GM23248 (cell line): ENCODE measurements at regions not wholly inside any gene's neighbourhood (a gene's known extent, or its start where the extent isn't known, plus 50 kb on each side); places are given as distances from the start of the nearest gene placed in this dataset.

ENCODE experiments used
- DNase-seq: peaks from one replicate; pipeline ENCODE4 v3.0.0-alpha.2; 2015
- H2AFZ ChIP-seq: fragments of 200-600 bp; sonication (generic); 2 replicates; pipeline ENCODE4 v1.6.1; 2016; ENCODE audit warnings: antibody characterized with exemption
- H3F3A ChIP-seq: fragments of 200-600 bp; sonication (generic); 2 replicates; pipeline ENCODE4 v1.6.1; 2016; ENCODE audit warnings: mild to moderate bottlenecking, antibody characterized with exemption, mixed run types; ENCODE audit not compliant: insufficient read depth
- H3K27ac ChIP-seq: fragments of 200-600 bp; sonication (generic); 2 replicates; pipeline ENCODE4 v1.5.1; 2016; ENCODE audit warnings: mild to moderate bottlenecking
- H3K27me3 ChIP-seq: fragments of 200-600 bp; sonication (generic); replicated peaks from 2 replicates; pipeline ENCODE4 v1.6.1; 2016; ENCODE audit warnings: mild to moderate bottlenecking; ENCODE audit not compliant: insufficient read depth
- H3K36me3 ChIP-seq: fragments of 200-600 bp; sonication (generic); 2 replicates; pipeline ENCODE4 v1.6.1; 2016; ENCODE audit warnings: low read depth, mild to moderate bottlenecking
- H3K4me1 ChIP-seq: fragments of 200-600 bp; sonication (generic); 2 replicates; pipeline ENCODE4 v1.6.1; 2016; ENCODE audit warnings: mild to moderate bottlenecking; ENCODE audit not compliant: insufficient read depth
- H3K4me2 ChIP-seq: fragments of 200-600 bp; sonication (generic); one replicate; pipeline ENCODE4 v1.6.1; 2016; ENCODE audit warnings: mild to moderate bottlenecking; ENCODE audit not compliant: unreplicated experiment
- H3K4me3 ChIP-seq: fragments of 200-600 bp; sonication (generic); 2 replicates; pipeline ENCODE4 v1.5.1; 2016; ENCODE audit warnings: mild to moderate bottlenecking
- H3K79me2 ChIP-seq: fragments of 200-600 bp; sonication (generic); 2 replicates; pipeline ENCODE4 v1.6.1; 2016; ENCODE audit warnings: mild to moderate bottlenecking; ENCODE audit not compliant: insufficient read depth
- H3K9ac ChIP-seq: fragments of 200-600 bp; sonication (generic); 2 replicates; pipeline ENCODE4 v1.6.1; 2016; ENCODE audit warnings: mild to moderate bottlenecking
- H3K9me2 ChIP-seq: fragments of 200-600 bp; sonication (generic); 2 replicates; pipeline ENCODE4 v1.6.1; 2016; ENCODE audit warnings: mixed run types, mild to moderate bottlenecking, moderate library complexity; ENCODE audit not compliant: insufficient read depth
- H3K9me3 ChIP-seq: fragments of 200-600 bp; sonication (generic); one replicate; pipeline ENCODE4 v1.6.1; 2017; ENCODE audit warnings: low read depth
- H4K20me1 ChIP-seq: fragments of 200-600 bp; sonication (generic); 2 replicates; pipeline ENCODE4 v1.6.0; 2016; ENCODE audit not compliant: insufficient read depth
- EZH2 ChIP-seq: fragments of 200-600 bp; sonication (generic); IDR thresholded peaks from 2 replicates; pipeline ENCODE4 v1.6.1; 2018; ENCODE audit warnings: antibody characterized with exemption, mild to moderate bottlenecking; ENCODE audit not compliant: insufficient read depth, poor library complexity, severe bottlenecking
- EZH2phosphoT487 ChIP-seq: fragments of 200-600 bp; sonication (generic); IDR thresholded peaks from 2 replicates; pipeline ENCODE4 v1.6.1; 2018; ENCODE audit warnings: antibody characterized with exemption, moderate library complexity, mild to moderate bottlenecking, low read depth; ENCODE audit not compliant: insufficient read depth
- WGBS, 2 experiments: methylation state at CpG; one replicate each; pipeline ENCODE4 v1.1.6; 2015 to 2017; ENCODE audit warnings: low lambda C conversion rate in 2 of 2, low coverage in 1 of 2; ENCODE audit errors: missing lambda C conversion rate in 2 of 2; 5-methylcytosine and 5-hydroxymethylcytosine counted together
- in situ Hi-C: fragments of 300-500 bp; cut with MboI; formaldehyde crosslinking; loops from 2 replicates; pipeline ENCODE4 v1.15.0; 2020

- no peak overlapping the region for H3K9ac ChIP-seq
- no peak overlapping the region for H3K4me2 ChIP-seq
- no peaks in the 10 kb centered on the region for H3K79me2 ChIP-seq
- H3K36me3 ChIP-seq: no peaks in the 10 kb centered on the region
- H3K9me2 ChIP-seq: no peaks in the 10 kb centered on the region
- no peak overlapping the region for H3K27ac ChIP-seq
- TF ChIP-seq EZH2 (no peak), EZH2phosphoT487 (no peak)
- no peak overlapping the region for H2AFZ ChIP-seq
- no peaks in the 10 kb centered on the region for H3F3A ChIP-seq
- H3K9me3 ChIP-seq: no peaks in the 10 kb centered on the region
- in situ Hi-C loops: no loop called here
- no peaks in the 10 kb centered on the region for H3K27me3 ChIP-seq
- H3K4me1 ChIP-seq: no peaks in the 10 kb centered on the region
- 78 to 82% methylated on average over 3 of the region's 3 CpGs for WGBS, 2 experiments
- no peak for DNase-seq
- H4K20me1 ChIP-seq: no peaks in the 10 kb centered on the region
- H3K4me3 ChIP-seq: no peak overlapping the region
These were observed 455.8 kb downstream of the SETBP1 start for GRCh38 chr18:45136381-45137086.

GRCh38 chr18:45137087-45137419 is 456.4 kb downstream of the SETBP1 start:
- Histone ChIP-seq H3K27me3 (no peaks in the 10 kb centered on the region), H3K4me2 (no peak overlapping the region), H3K9ac (no peak overlapping the region), H3K9me3 (no peaks in the 10 kb centered on the region), H3K79me2 (no peaks in the 10 kb centered on the region), H3F3A (no peaks in the 10 kb centered on the region), H3K27ac (no peak overlapping the region), H3K36me3 (no peaks in the 10 kb centered on the region), H3K4me3 (no peak overlapping the region), H3K4me1 (no peaks in the 10 kb centered on the region), H3K9me2 (no peaks in the 10 kb centered on the region), H4K20me1 (no peaks in the 10 kb centered on the region), H2AFZ (no peak overlapping the region)
- TF ChIP-seq EZH2 (no peak), EZH2phosphoT487 (no peak)
- in situ Hi-C loops: no loop called here
- no peak for DNase-seq

DNA sequence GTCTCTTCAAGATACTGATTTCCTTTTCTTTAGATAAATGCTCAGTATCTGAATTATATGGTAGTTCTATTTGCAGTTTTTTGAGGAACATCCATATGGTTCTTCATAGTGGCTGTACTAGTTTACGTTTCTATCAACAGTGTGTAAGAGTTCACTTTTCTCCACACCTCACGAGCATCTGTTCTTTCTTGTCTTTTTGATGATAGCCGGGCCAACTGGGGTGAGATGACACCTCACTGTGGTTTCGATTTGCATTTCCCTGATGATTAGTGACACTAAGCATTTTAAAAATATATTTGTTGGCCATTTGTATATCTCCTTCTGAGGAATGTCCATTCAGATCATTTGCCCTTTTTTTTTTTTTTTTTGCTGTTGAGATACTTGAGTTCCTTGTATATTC is 458.8 kb downstream of the SETBP1 start:
- DNase-seq: no peak
- Histone ChIP-seq H3K4me1 (no peaks in the 10 kb centered on the region), H3K27me3 (no peaks in the 10 kb centered on the region), H3K9me3 (no peaks in the 10 kb centered on the region), H3K9ac (no peak overlapping the region), H4K20me1 (no peaks in the 10 kb centered on the region), H2AFZ (no peak overlapping the region), H3F3A (no peaks in the 10 kb centered on the region), H3K9me2 (no peaks in the 10 kb centered on the region), H3K79me2 (no peaks in the 10 kb centered on the region), H3K27ac (no peak overlapping the region), H3K36me3 (no peaks in the 10 kb centered on the region), H3K4me2 (no peak overlapping the region), H3K4me3 (no peak overlapping the region)
- no peak for TF ChIP-seq EZH2phosphoT487
- no peak for TF ChIP-seq EZH2
- in situ Hi-C loops: no loop called here
- 69 to 70% methylated on average over 4 of the region's 4 CpGs for WGBS, 2 experiments

GRCh38 chr18:45142868-45143267 is 462.2 kb downstream of the SETBP1 start:
- Histone ChIP-seq H3K4me1 (no peaks in the 10 kb centered on the region), H3K9me2 (no peaks in the 10 kb centered on the region), H3K4me2 (no peak overlapping the region), H3K9me3 (no peaks in the 10 kb centered on the region), H3F3A (no peaks in the 10 kb centered on the region), H3K4me3 (no peak overlapping the region), H3K9ac (no peak overlapping the region), H3K27ac (no peak overlapping the region), H3K27me3 (no peaks in the 10 kb centered on the region), H4K20me1 (no peaks in the 10 kb centered on the region), H3K36me3 (no peaks in the 10 kb centered on the region), H3K79me2 (no peaks in the 10 kb centered on the region), H2AFZ (no peak overlapping the region)
- no peak for DNase-seq
- in situ Hi-C loops: no loop called here
- WGBS, 2 experiments: 64 to 70% methylated on average over 1 of the region's 1 CpG
- TF ChIP-seq EZH2phosphoT487 (no peak), EZH2 (no peak)

DNA sequence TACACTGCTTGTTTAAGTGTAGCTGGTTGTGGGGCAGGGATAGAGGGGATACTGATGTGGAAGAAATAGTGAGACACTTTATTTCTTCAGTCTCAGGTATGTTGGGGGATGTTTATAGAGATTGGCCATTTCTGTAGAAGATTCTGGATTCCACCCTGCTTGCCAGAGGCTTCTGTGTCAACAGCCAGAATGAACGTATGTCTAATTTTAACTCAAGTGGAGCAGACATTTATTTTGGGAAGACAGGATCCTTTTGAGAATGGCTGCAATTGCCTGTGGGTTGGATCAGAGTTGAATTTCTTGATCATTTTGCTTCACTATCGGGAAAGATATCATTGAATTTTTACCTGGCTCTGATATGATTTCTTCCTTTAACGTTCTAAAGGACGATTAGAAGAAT is 465.6 kb upstream of the SLC14A2 start:
- Histone ChIP-seq H4K20me1 (no peaks in the 10 kb centered on the region), H3K27ac (no peak overlapping the region), H3K4me3 (no peak overlapping the region), H3K9me3 (no peaks in the 10 kb centered on the region), H3F3A (no peaks in the 10 kb centered on the region), H3K4me2 (no peak overlapping the region), H3K79me2 (no peaks in the 10 kb centered on the region), H3K4me1 (no peaks in the 10 kb centered on the region), H3K36me3 (no peaks in the 10 kb centered on the region), H3K9ac (no peak overlapping the region), H3K27me3 (no peaks in the 10 kb centered on the region), H2AFZ (no peak overlapping the region), H3K9me2 (no peaks in the 10 kb centered on the region)
- in situ Hi-C loops: no loop called here
- TF ChIP-seq EZH2: no peak
- TF ChIP-seq EZH2phosphoT487: no peak
- WGBS, 2 experiments: 92 to 95% methylated on average over 4 of the region's 4 CpGs
- DNase-seq: no peak
